HG03064 (cell line): ENCODE measurements at regions not wholly inside any gene's neighbourhood (a gene's known extent, or its start where the extent isn't known, plus 50 kb on each side); places are given as distances from the start of the nearest gene placed in this dataset.
"Not testable (repeated sequence)": the region's sequence is repeated elsewhere in the genome, so short reads cannot be mapped to it uniquely, and the experiment has no call there.

Experiments used
- ATAC-seq: cut with Tn5 transposase; IDR thresholded peaks from one replicate; pipeline ENCODE4 v1.9.1; 2021; ENCODE audit warnings: low read depth; ENCODE audit not compliant: unreplicated experiment

DNA sequence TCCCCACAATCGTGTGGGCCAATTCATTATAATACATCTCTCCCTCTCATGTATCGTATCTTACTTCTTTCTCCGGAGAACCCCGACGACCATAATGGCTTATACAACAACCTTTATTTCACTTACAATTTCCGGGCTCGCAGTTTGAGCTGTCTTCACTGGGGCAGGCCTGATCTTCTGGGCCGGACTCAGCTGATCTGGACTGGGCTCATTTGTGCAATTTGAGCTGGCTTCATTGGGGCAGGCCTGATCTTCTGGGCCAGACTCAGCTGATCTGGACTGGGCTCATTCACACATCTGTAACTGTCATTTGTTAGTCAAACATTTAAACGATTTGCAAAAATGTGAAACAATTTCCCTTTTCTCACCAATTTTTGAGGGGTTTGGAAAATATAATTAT, 171.5 kb upstream of the FRG1 start:
- no peak for ATAC-seq

DNA sequence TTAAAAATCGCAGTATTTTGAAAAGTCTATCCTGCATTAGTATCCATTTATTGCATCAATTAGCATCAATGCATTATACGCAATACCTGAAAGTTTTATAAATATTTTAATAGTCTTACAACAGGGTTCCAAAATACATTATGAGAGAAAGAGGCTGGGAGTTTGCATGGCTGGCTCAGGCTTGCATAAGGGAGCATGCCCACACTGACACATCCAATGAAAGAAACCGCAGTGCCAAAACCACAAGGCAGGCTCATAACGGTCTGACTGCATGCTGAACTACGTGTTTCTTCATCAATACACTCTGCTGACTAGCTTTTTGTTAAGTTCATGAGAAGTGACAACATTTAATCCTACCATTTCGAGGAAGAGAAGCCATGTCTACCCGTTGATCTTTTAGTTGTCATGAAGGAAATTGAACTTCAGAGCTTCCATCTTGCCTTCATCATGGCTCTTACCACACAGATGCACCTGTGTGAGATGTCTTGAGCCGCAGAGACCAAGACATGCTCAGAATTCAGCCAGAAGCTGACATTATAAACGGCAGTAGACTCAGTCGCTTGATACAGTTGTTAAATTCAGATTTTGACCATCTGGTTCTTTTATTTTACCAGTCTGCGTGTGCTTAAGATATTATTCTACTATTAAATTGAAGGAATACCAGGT, 168.8 kb upstream of the FRG1 start:
- ATAC-seq = no peak

DNA sequence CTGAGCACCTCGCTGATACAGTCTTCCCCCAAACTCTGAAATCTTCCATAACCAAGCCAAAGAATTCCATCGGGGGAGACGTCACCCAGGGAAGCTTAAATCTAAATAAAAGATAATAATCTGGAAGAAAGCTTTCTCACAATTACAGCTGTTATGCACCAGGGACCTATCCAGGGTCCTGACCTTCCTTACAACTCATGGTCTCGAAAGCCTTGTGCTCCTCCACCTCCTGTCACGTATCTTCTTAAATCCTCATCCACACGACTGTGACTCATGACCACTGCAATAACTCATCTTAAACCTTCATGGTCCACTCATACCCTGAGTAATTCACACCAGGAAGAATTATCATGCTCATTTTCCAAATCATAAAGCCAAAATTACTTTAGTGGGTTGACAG, 166.8 kb upstream of the FRG1 start:
- ATAC-seq = no peak

GRCh38 chr4:189779281-189779980, 161.2 kb upstream of the FRG1 start:
- ATAC-seq = no peak

- no peak for ATAC-seq
Observed at GRCh38 chr4:189780391-189780790, 160.3 kb upstream of the FRG1 start.

DNA sequence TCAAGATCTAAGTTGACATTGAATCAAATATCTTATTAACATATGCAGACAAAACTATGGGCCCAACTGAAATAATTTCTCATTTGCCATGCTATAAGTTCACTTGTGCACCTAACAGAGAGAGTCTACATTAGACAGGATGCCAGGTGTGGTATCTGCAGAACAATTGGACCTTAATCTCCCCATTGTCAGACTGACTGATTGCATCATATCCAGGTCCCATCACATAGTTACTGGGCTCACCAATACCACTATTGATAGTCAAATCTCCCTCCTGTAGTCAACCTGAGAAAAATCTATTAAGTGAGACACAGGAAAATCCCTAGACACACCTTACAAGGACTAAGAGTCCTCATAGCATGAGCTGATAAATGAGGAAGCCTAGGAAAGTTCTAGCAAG, 156.0 kb upstream of the FRG1 start:
- ATAC-seq = no peak

DNA sequence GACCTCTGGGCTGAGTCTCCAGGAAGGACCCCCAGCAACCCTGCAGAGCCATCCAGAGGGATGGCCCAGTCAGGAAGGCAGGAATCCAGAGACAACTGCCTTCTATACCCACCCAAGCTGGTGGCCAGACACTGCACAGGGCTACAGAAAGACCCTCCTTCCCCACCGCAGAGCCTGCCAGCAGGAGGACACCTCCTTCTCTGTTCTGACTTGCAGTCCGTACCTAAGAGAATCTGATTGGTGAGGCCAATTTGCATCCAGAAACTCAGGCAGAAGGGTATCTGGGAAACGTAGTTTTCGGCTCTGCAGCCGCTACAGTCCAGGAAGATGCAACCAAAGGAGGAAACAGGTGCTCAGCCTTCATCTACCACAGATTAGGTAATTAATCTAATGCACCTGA, 155.4 kb upstream of the FRG1 start:
- no peak for ATAC-seq

GRCh38 chr4:189786447-189786846, 154.2 kb upstream of the FRG1 start:
- no peak for ATAC-seq

DNA sequence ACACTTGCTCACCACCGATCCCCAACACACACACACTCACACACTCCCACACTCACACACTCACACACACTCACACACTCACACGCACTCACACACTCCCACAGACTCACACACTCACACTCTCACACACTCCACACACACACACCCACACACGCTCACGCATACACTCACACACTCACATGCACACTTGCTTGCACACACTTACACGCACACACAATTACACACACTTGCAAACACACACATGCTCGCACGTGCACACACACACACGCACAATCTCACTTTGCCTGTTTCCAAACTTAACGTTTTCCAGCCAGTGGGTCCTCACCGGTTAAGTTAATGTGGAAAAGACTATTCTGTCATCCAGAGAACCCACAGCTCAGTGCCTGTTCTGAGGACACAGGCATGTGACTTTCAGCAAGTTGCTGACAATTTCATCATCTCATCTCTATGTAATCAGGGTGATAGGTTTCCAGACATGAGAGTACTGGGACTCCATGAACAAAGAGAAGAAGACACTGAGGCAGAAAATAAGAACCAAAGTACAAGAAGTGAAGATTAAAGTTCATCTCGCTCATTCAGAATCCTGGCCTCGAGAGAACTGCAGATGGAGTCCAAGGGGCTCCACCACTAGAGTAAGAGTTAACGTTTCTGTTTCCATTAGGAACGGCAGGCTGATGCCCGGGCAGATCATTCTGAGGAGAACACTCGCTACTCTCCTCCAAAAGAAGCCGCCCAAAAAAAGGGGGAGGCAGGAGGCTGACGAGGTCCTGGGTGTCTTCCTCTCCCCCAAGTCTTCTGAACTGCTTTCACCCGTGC, 153.2 kb upstream of the FRG1 start:
- no peak for ATAC-seq

DNA sequence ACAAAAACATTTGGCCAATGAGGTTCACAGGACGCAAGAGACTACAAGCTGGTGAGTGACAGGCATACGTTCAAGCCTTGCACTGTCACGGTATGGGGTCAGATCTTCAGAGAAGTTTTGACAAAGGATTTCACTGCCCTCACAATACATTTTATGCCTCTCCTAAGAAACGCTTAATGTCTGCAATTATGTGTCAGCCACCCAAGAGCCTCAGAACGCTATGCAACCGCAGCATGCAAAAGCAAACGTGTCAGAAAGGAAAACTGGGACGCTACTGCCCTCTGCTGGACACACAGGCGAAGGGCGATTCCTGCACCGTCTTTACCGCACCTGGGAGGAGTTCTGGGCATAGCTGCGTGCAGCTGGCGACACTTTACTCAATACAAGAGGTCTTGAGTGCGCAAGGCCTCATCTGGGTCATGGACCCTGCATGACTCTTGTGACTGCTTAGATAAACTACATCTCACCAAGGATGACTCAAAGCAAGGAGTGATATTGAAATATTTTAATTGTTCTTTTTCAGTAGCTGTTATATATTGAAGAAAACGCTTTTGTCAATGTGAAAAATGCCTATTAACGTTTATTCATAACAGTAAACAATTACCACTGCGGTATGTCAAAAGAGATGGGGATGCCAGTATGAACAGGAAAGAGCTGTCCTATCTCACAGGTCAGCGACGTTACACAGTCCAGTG, 147.6 kb upstream of the FRG1 start:
- ATAC-seq = peak; percentile 86

DNA sequence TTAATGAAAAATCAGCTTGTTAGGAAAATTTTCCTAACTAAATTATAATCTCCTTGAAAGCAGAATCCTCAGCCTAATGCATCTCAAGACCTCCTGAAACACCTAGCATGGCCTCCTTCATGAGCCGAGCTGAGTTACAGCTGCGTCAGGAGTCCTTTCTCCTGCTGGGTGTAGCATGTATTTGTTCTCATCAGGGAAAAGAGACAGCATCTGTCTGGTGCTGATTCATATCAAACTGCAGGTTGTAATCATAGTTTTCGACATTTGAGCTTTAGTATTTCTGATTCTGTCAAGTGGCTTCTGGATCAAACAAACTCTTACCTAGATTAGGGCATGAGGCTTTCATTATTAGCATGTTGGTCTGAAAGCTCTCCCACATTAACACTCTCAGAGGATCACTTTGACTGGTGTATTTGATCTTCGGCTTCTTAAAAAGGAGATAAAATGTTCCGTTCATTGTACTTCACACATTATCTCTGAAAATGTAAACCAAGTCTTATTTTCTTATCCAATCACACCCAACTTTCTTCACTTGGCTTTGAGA, 140.1 kb upstream of the FRG1 start:
- ATAC-seq = no peak

GRCh38 chr4:189802884-189803283, 137.8 kb upstream of the FRG1 start:
- no peak for ATAC-seq

DNA sequence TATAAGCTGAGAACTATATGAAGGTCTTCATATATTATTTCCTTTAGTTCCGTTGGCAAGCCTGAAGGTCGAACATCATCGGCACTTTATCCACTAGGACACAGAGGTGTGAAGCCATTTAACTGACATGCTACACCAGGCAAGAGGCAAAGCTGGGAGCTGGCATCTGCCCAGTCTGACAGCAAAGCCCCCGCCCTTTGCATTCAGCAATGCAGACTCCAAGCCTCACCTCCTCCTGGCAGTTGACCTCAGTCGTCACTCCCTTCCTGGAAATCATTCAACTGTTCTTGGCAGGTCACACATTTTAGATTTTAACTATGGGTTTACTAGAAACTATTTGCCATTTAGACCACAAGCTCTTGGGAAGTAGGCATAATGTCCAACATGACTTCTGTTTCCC, 135.8 kb upstream of the FRG1 start:
- ATAC-seq = no peak

- no peak for ATAC-seq
Observed at GRCh38 chr4:189806506-189806905, 134.2 kb upstream of the FRG1 start.

DNA sequence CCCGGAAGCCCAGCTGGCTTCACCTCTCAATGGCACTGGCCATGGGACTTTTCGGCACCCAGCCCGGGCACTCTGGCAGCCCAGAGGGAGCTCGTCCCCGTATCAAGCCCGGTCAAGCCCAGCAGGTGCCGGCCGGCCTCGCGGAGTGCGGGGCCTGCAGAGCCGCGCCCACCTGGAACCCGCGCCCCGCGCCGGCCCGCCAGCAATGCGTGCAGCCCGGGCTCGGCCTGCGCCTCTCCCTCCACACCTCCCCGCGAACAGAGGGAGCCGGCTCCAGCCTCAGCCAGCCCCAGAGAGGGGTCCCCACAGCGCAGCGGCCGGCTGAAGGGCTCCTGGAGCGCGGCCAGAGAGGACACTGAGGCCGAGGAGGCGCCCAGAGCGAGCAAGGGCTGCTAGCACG, 133.6 kb upstream of the FRG1 start:
- ATAC-seq = no peak

- ATAC-seq = no peak
Observed at GRCh38 chr4:189809241-189809735, 131.4 kb upstream of the FRG1 start.

GRCh38 chr4:189809839-189810238, 130.8 kb upstream of the FRG1 start:
- no peak for ATAC-seq

- ATAC-seq = not testable (repeated sequence)
Observed at GRCh38 chr4:189810318-189811181, 130.1 kb upstream of the FRG1 start.

DNA sequence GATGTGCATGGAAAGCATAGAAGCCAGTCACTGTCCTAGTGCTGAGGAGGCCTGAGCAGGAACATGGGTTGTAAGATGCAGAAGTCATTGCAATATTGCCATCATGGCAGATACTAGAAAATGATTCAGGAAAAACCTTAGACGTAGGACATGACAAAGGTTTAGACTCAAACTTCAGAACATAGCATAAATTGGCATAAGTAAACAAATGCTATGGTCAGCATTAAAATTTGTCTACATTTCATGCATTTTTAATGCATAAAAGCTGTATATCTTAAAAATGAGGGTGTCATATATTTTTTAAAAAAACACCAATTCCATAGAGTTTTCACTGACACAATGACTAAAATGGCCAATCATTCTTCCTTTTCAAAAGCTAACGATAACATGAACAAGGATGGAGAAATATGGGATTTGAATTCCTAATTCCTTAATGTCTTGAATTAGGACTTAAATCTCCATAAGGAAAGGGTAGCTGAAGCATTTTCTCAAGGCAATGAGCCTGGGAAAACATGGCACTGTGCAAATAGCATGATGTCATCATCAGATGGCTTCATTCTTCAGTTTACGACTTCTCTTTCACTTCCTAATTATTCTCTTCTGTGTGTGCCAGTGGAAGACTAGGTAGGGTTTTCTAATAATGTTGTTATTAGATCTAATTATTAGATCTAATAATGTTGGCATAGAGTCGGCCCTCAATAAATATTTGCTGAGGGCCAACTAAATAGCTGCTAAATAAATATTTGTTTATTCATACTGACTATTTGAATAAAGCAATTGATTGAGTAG, 125.1 kb upstream of the FRG1 start:
- ATAC-seq = no peak
